Mesenchymal stem cell (in vitro differentiated cells and primary cell): ENCODE measurements at regions not wholly inside any gene's neighbourhood (a gene's known extent, or its start where the extent isn't known, plus 50 kb on each side); places are given as distances from the start of the nearest gene placed in this dataset.
"Not testable (repeated sequence)": the region's sequence is repeated elsewhere in the genome, so short reads cannot be mapped to it uniquely, and the experiment has no call there.

ENCODE experiments used
- DNase-seq: peaks from one replicate; pipeline ENCODE4 v3.0.0-alpha.2; 2013
- H2AFZ ChIP-seq: one replicate; pipeline ENCODE4 v1.6.1; 2013; ENCODE audit warnings: low read depth, mild to moderate bottlenecking, control low read depth, inconsistent platforms, low read length, moderate library complexity
- H2AK5ac ChIP-seq: 2 replicates; pipeline ENCODE4 v1.6.1; 2013; ENCODE audit warnings: low read length, moderate library complexity, mild to moderate bottlenecking, inconsistent platforms; ENCODE audit not compliant: severe bottlenecking
- H2BK120ac ChIP-seq: one replicate; pipeline ENCODE4 v1.6.1; 2013; ENCODE audit warnings: low read depth, mild to moderate bottlenecking, inconsistent platforms, low read length, moderate library complexity
- H2BK12ac ChIP-seq, 2 experiments: one replicate each; pipeline ENCODE4 v1.6.1; 2013; ENCODE audit warnings: inconsistent platforms in 2 of 2, low read length in 2 of 2, mild to moderate bottlenecking in 2 of 2, moderate library complexity in 2 of 2, control low read depth in 1 of 2
- H2BK15ac ChIP-seq: one replicate; pipeline ENCODE4 v1.6.1; 2013; ENCODE audit warnings: mild to moderate bottlenecking, low read depth, inconsistent platforms; ENCODE audit not compliant: poor library complexity, severe bottlenecking
- H2BK5ac ChIP-seq: 2 replicates; pipeline ENCODE4 v1.6.1; 2013; ENCODE audit warnings: low read depth, mild to moderate bottlenecking, low read length, control low read depth, inconsistent platforms; ENCODE audit not compliant: poor library complexity, severe bottlenecking
- H3K14ac ChIP-seq, 2 experiments: one replicate each; pipeline ENCODE4 v1.6.1; 2013; ENCODE audit warnings: inconsistent platforms in 2 of 2, low read length in 2 of 2, control low read depth in 1 of 2, mild to moderate bottlenecking in 1 of 2, moderate library complexity in 1 of 2
- H3K18ac ChIP-seq, 2 experiments: one replicate each; pipeline ENCODE4 v1.6.1; 2013; ENCODE audit warnings: inconsistent platforms in 2 of 2, low read length in 2 of 2, control low read depth in 1 of 2, low read depth in 1 of 2, mild to moderate bottlenecking in 1 of 2
- H3K23ac ChIP-seq, 2 experiments: one replicate each; pipeline ENCODE4 v1.6.1; 2013; ENCODE audit warnings: inconsistent platforms in 2 of 2, low read length in 2 of 2, mild to moderate bottlenecking in 2 of 2, moderate library complexity in 2 of 2, control low read depth in 1 of 2
- H3K27ac ChIP-seq: 2 replicates; pipeline ENCODE4 v1.5.1; 2013; ENCODE audit warnings: mild to moderate bottlenecking, moderate library complexity, low read length, control low read depth, inconsistent platforms; ENCODE audit not compliant: poor library complexity, severe bottlenecking
- H3K27me3 ChIP-seq, 2 experiments: 2 replicates each; pipeline versions ENCODE4 v1.6.1 to v1.7.0; 2013; ENCODE audit warnings: low read length in 2 of 2, mild to moderate bottlenecking in 2 of 2, moderate library complexity in 2 of 2, control low read depth in 1 of 2, inconsistent platforms in 1 of 2; ENCODE audit not compliant: control insufficient read depth in 1 of 2, insufficient read depth in 1 of 2
- H3K36me3 ChIP-seq, 2 experiments: 2 replicates each; pipeline versions ENCODE4 v1.6.1 to v1.7.0; 2013; ENCODE audit warnings: low read length in 2 of 2, control low read depth in 1 of 2, inconsistent platforms in 1 of 2, low read depth in 1 of 2, mild to moderate bottlenecking in 1 of 2; ENCODE audit not compliant: insufficient read depth in 2 of 2, control insufficient read depth in 1 of 2
- H3K4ac ChIP-seq, 2 experiments: one replicate each; pipeline ENCODE4 v1.6.1; 2013; ENCODE audit warnings: inconsistent platforms in 2 of 2, low read length in 2 of 2, mild to moderate bottlenecking in 2 of 2, moderate library complexity in 2 of 2, control low read depth in 1 of 2, low read depth in 1 of 2
- H3K4me1 ChIP-seq: 2 replicates; pipeline ENCODE4 v1.6.1; 2013; ENCODE audit warnings: low read depth, low read length, control low read depth; ENCODE audit not compliant: control insufficient read depth, insufficient read depth
- H3K4me2 ChIP-seq: 2 replicates; pipeline ENCODE4 v1.6.1; 2013; ENCODE audit warnings: low read length, mild to moderate bottlenecking, inconsistent platforms; ENCODE audit not compliant: poor library complexity, severe bottlenecking
- H3K4me3 ChIP-seq, 2 experiments: 2 replicates each; pipeline versions ENCODE4 v1.5.1 to v1.7.0; 2013; ENCODE audit warnings: low read length in 2 of 2, mild to moderate bottlenecking in 2 of 2, control low read depth in 1 of 2, low read depth in 1 of 2; ENCODE audit not compliant: insufficient read depth in 1 of 2
- H3K79me1 ChIP-seq: replicated peaks from 2 replicates; pipeline ENCODE4 v1.6.1; 2013; ENCODE audit warnings: mild to moderate bottlenecking, control low read depth, low read length, inconsistent platforms; ENCODE audit not compliant: poor library complexity, severe bottlenecking
- H3K9ac ChIP-seq: 2 replicates; pipeline ENCODE4 v1.7.0; 2013; ENCODE audit warnings: mild to moderate bottlenecking, low read length, moderate library complexity
- H3K9me3 ChIP-seq: 2 replicates; pipeline ENCODE4 v1.7.0; 2013; ENCODE audit warnings: mild to moderate bottlenecking, low read length; ENCODE audit not compliant: control insufficient read depth
- H4K8ac ChIP-seq: one replicate; pipeline ENCODE4 v1.6.1; 2013; ENCODE audit warnings: inconsistent platforms, mild to moderate bottlenecking, low read length, moderate library complexity
- H4K91ac ChIP-seq: one replicate; pipeline ENCODE4 v1.6.1; 2013; ENCODE audit warnings: mild to moderate bottlenecking, low read length, inconsistent platforms
- WGBS: methylation state at CpG from one replicate; pipeline ENCODE4 v1.1.7; 2013; ENCODE audit warnings: mixed read lengths; 5-methylcytosine and 5-hydroxymethylcytosine counted together

DNA sequence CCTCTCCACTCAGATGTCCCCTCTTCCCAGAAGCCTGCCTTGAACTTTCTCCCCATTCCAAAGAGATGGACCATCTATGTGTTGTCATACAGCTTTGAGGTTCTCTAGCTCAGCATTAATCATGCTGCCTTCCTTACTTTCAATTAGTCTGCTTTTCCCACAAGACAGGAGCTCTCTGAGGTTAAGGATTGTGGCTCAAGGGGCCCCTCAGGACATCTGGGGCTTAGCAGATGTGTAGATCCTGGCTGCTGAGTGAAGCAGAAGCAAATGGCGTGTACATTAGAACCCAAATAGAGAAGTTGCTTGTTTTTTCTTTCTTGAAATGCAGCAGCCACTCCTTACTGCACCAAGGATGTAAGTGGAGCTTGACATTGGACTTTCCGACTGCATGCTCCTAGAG, 330.5 kb upstream of the TNRC6C start:
- no peak overlapping the region for H3K4me2 ChIP-seq
- H2BK120ac ChIP-seq, result no peak overlapping the region
- no peaks in the 10 kb centered on the region for H3K36me3 ChIP-seq
- no peak overlapping the region for H2BK15ac ChIP-seq
- 81% methylated on average over 2 of the region's 2 CpGs for WGBS
- no peak overlapping the region for H3K4me3 ChIP-seq
- no peak for DNase-seq
- no peak overlapping the region for H3K4ac ChIP-seq
- no peaks in the 10 kb centered on the region for H3K4me1 ChIP-seq
- peaks cover 0 to 3% of the 10 kb centered on the region in 2 experiments for H3K27me3 ChIP-seq
- no peak overlapping the region for H2BK12ac ChIP-seq
- H3K27ac ChIP-seq, result no peak overlapping the region
- no peak overlapping the region for H2AFZ ChIP-seq
- H3K79me1 ChIP-seq, result no peaks in the 10 kb centered on the region
- no peak overlapping the region for H2BK5ac ChIP-seq
- peaks cover 18% of the 10 kb centered on the region for H3K9me3 ChIP-seq
- H3K9ac ChIP-seq, result no peak overlapping the region
- no peak overlapping the region for H4K91ac ChIP-seq
- no peak overlapping the region for H3K18ac ChIP-seq
- H4K8ac ChIP-seq, result no peak overlapping the region
- no peak overlapping the region for H3K23ac ChIP-seq
- H2AK5ac ChIP-seq, result no peak overlapping the region
- no peak overlapping the region for H3K14ac ChIP-seq

DNA sequence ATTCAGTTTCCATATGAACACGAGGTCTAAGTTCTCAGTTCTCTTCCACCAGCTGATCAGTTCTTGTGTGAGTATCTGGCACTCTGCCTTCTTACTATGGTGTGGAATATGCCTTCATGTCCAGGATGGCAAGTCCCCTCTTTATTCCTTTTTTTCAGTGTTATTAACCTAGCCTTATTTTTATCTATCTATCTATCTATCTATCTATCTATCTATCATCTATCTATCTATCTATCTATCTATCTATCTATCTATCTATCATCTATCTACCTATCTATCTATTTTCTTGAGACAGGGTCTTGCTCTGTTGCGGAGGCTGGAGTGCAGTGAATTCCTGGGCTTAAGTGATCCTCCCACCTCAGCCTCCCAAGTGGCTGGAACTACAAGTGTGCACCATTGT, 329.2 kb upstream of the TNRC6C start:
- H2BK15ac ChIP-seq, H3K4ac ChIP-seq, H3K4me1 ChIP-seq, H3K27me3 ChIP-seq, H3K27ac ChIP-seq, H3K23ac ChIP-seq, H2BK12ac ChIP-seq, H3K9ac ChIP-seq, H4K8ac ChIP-seq, H3K36me3 ChIP-seq, H3K4me3 ChIP-seq, H2AFZ ChIP-seq, H2BK120ac ChIP-seq, H3K4me2 ChIP-seq, H4K91ac ChIP-seq, H2BK5ac ChIP-seq, H3K18ac ChIP-seq, H2AK5ac ChIP-seq, H3K14ac ChIP-seq, DNase-seq, H3K79me1 ChIP-seq: not testable (repeated sequence)
- 93% methylated on average over 2 of the region's 2 CpGs for WGBS
- peaks cover 18% of the 10 kb centered on the region for H3K9me3 ChIP-seq

DNA sequence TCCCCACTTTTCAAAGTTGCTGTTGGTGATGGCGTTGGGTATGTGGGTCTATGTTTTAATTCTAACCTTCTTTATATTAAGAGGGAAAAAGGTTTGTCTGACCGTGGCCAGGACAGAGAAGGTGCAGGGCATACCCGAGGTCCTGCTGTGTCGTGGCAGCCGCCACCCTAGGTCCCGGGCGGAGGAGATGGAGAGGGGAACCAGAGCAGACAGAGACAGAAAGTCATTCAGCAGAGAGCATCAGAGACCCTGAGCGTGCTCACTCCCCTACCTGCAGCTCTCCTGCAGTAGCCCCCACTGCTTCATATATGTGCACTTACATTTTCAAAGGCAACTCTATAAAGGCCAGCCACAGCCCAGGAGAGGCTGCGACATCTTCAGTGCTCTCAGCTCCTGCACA, 327.2 kb upstream of the TNRC6C start:
- Histone ChIP-seq H2BK5ac (no peak overlapping the region), H2BK12ac (no peak overlapping the region), H3K4me1 (no peaks in the 10 kb centered on the region), H2BK120ac (no peak overlapping the region), H3K18ac (no peak overlapping the region), H3K4me2 (no peak overlapping the region), H3K4me3 (no peak overlapping the region), H2BK15ac (no peak overlapping the region), H4K91ac (no peak overlapping the region), H3K27me3 (peaks cover 8 to 19% of the 10 kb centered on the region in 2 experiments), H3K79me1 (no peaks in the 10 kb centered on the region), H3K9me3 (peaks cover 16% of the 10 kb centered on the region), H2AK5ac (no peak overlapping the region), H3K9ac (no peak overlapping the region), H3K27ac (no peak overlapping the region), H3K36me3 (no peaks in the 10 kb centered on the region), H2AFZ (no peak overlapping the region), H3K4ac (no peak overlapping the region), H4K8ac (no peak overlapping the region), H3K23ac (no peak overlapping the region), H3K14ac (no peak overlapping the region)
- no peak for DNase-seq
- WGBS, result 93% methylated on average over 8 of the region's 9 CpGs

DNA sequence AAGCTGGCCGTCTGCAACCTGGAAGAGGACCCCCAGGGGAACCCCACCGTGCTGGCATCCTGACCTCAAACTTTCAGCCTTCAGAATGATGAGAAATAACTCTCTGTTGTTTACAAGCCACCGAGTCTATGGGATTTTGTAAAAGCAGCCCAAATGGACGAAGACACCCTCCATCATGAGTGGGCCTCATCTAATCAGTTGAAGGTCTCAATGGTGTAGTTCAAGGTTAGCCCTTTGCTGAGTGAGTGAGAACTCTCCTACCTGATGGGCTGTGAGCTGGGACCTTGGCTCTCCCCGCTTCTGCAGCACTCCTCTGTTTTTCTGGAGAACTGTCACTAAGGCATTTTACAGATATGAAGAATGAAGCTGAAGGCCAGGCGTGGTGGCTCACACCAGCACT, 325.9 kb upstream of the TNRC6C start:
- no peak overlapping the region for H2BK120ac ChIP-seq
- no peak overlapping the region for H2BK5ac ChIP-seq
- H3K4me3 ChIP-seq, result no peak overlapping the region
- no peak overlapping the region for H3K9ac ChIP-seq
- no peak overlapping the region for H2AK5ac ChIP-seq
- H3K4me1 ChIP-seq, result no peaks in the 10 kb centered on the region
- no peak overlapping the region for H3K23ac ChIP-seq
- WGBS, result 69% methylated on average over 6 of the region's 6 CpGs
- H2BK15ac ChIP-seq, result no peak overlapping the region
- no peak overlapping the region for H3K27ac ChIP-seq
- H3K36me3 ChIP-seq, result no peaks in the 10 kb centered on the region
- H4K91ac ChIP-seq, result no peak overlapping the region
- H3K14ac ChIP-seq, result no peak overlapping the region
- H2BK12ac ChIP-seq, result no peak overlapping the region
- no peaks in the 10 kb centered on the region for H3K79me1 ChIP-seq
- H4K8ac ChIP-seq, result no peak overlapping the region
- DNase-seq, result no peak
- no peak overlapping the region for H2AFZ ChIP-seq
- H3K4ac ChIP-seq, result no peak overlapping the region
- H3K9me3 ChIP-seq, result peaks cover 5% of the 10 kb centered on the region
- H3K18ac ChIP-seq, result no peak overlapping the region
- no peak overlapping the region for H3K4me2 ChIP-seq
- H3K27me3 ChIP-seq, result peaks cover 20 to 30% of the 10 kb centered on the region in 2 experiments
